GM12892 (cell line): ENCODE measurements at regions not wholly inside any gene's neighbourhood (a gene's known extent, or its start where the extent isn't known, plus 50 kb on each side); places are given as distances from the start of the nearest gene placed in this dataset.

Experiments
- DNase-seq: peaks from one replicate; pipeline ENCODE4 v3.0.0; 2011; ENCODE audit not compliant: insufficient read length
- FAIRE-seq: peaks from 2 replicates; lab custom pipeline; 2011; peaks lifted over from hg19 to GRCh38; lab: Jason Lieb, UNC
- POLR2A ChIP-seq: IDR thresholded peaks from 2 replicates; pipeline ENCODE4 v1.6.1; 2011; ENCODE audit warnings: low read depth, low read length, control low read depth
- POLR2AphosphoS5 ChIP-seq: IDR thresholded peaks from 2 replicates; pipeline ENCODE4 v1.6.1; 2011; ENCODE audit warnings: low read depth, low read length, control low read depth
- TAF1 ChIP-seq: IDR thresholded peaks from 2 replicates; pipeline ENCODE4 v1.6.1; 2011; ENCODE audit warnings: low read depth, mild to moderate bottlenecking, control low read depth, low read length, borderline replicate concordance

- TF ChIP-seq TAF1: no peak
- TF ChIP-seq POLR2AphosphoS5: no peak
- no peak for TF ChIP-seq POLR2A
- DNase-seq (no peak), FAIRE-seq (no peak)
These were observed 68.6 kb downstream of the ZNF621 start for GRCh38 chr3:40593351-40593750.

GRCh38 chr3:40597441-40597840, 72.7 kb downstream of the ZNF621 start:
- no peak for TF ChIP-seq POLR2A
- TF ChIP-seq POLR2AphosphoS5: no peak
- no peak for TF ChIP-seq TAF1
- FAIRE-seq: no peak
- DNase-seq: no peak

- no peak for FAIRE-seq
- TF ChIP-seq TAF1: no peak
- no peak for TF ChIP-seq POLR2A
- TF ChIP-seq POLR2AphosphoS5: no peak
- no peak for DNase-seq
These were observed 73.6 kb downstream of the ZNF621 start for GRCh38 chr3:40598338-40598737.

DNA sequence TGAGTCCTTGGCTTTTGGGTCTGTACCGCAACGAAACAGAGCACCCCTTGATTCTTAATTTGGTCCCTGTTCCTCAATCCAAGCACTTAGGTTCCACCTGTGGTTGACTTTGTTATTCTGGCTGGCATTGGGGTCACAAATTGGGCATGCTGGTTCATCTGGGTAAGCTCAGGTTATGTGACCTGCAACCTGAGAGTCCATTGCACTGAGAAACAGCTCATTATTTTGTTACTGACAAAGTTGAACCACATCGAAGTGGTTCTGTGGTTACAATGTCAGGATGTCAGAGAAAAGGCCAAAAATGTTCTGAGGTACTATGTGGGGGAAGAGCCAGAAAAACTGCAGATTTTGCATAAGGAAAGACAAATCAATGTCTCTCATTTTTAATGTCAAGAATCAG, 74.2 kb downstream of the ZNF621 start:
- TF ChIP-seq POLR2A (no peak), TAF1 (no peak), POLR2AphosphoS5 (no peak)
- FAIRE-seq: no peak
- DNase-seq: no peak

GRCh38 chr3:40602778-40603385, 78.1 kb downstream of the ZNF621 start:
- TF ChIP-seq TAF1: no peak
- no peak for TF ChIP-seq POLR2AphosphoS5
- no peak for TF ChIP-seq POLR2A
- DNase-seq: no peak
- FAIRE-seq: no peak

- DNase-seq: no peak
- no peak for FAIRE-seq
- no peak for TF ChIP-seq POLR2A
These were observed 81.2 kb downstream of the ZNF621 start for GRCh38 chr3:40605960-40606359.

- FAIRE-seq: no peak
- DNase-seq: no peak
- TF ChIP-seq POLR2AphosphoS5: no peak
- TF ChIP-seq POLR2A: no peak
- no peak for TF ChIP-seq TAF1
These were observed 83.3 kb downstream of the ZNF621 start for GRCh38 chr3:40608091-40608490.

- FAIRE-seq (no peak), DNase-seq (no peak)
- TF ChIP-seq POLR2AphosphoS5: no peak
- TF ChIP-seq POLR2A: no peak
- TF ChIP-seq TAF1: no peak
These were observed 88.5 kb downstream of the ZNF621 start for GRCh38 chr3:40613306-40613705.

DNA sequence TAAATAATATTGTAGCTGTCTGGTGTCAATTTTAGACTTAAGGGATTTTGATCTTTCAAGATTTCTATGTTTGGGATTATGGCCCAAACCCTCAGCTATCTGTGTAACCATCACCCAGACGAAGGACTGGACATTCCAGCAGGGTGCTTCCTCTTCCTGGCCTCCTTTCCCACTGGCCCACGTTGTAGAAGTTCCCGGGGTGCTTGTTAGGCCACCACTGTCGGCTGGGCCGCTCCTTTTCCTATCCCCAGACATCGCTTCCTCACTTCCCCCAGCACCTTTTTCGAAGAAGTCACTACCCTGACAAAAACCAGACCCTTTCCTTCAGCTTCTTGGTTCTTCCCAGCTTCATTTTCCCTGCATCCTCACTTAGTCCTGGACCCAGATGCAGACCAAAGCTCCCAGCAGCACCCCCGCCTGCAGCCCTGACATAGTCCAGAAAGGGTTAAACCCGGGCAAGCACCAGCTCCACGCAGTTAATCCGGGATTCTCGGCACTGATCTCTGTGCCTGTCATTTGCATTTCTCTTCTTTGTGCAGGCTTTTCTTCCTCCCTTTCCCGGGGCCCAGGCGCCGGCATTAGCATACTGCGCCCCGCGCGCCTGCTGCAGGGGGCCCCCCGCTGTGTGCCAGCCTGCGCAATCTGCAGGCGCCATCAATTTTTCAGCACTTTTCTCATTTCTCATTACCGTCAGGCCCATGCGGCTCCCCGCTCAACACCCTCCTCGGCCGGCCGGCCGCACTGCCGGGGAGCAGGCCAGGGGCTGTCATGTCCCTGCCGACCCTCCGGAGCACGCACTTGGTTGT, 90.6 kb downstream of the ZNF621 start:
- DNase-seq: no peak
- FAIRE-seq: no peak
- TF ChIP-seq POLR2AphosphoS5 (no peak), TAF1 (no peak), POLR2A (no peak)

- no peak for DNase-seq
- no peak for FAIRE-seq
- TF ChIP-seq POLR2A (no peak), POLR2AphosphoS5 (no peak), TAF1 (no peak)
These were observed 91.4 kb downstream of the ZNF621 start for GRCh38 chr3:40615918-40616819.

DNA sequence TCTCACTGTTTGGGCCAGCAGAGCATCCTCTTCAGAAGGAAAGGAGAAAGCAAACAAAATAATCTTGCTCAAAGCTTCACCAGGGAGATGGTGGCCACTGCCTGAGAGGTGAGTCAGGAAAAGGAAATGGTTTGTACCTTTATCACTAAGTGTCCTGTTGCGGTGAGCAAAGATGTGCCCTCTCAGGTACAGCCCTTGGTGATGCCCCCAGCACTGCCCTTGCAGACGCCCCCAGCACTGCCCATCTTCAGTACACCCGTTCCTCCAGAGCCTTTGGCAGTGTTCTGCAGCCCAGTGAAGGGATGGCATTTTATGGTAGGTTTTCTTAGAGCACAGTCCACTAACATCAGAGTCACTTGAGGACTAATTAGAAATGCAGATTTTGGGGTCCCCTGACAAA, 92.3 kb downstream of the ZNF621 start:
- TF ChIP-seq POLR2A (no peak), TAF1 (no peak), POLR2AphosphoS5 (no peak)
- FAIRE-seq: no peak
- no peak for DNase-seq
